OCI-LY7 (cell line): ENCODE measurements at regions not wholly inside any gene's neighbourhood (a gene's known extent, or its start where the extent isn't known, plus 50 kb on each side); places are given as distances from the start of the nearest gene placed in this dataset.

Experiments used
- CTCF ChIP-seq: fragments of 200-600 bp; sonication (generic); conservative IDR thresholded peaks from 2 replicates; pipeline ENCODE4 v1.5.1; 2014; ENCODE audit warnings: mild to moderate bottlenecking, antibody characterized with exemption, low read length, moderate library complexity, mixed read lengths
- EZH2phosphoT487 ChIP-seq: fragments of 200-600 bp; sonication (generic); IDR thresholded peaks from 2 replicates; pipeline ENCODE4 v1.6.1; 2018; ENCODE audit warnings: low read depth, borderline replicate concordance, mild to moderate bottlenecking, mixed run types, antibody characterized with exemption, low read length, moderate library complexity, mixed read lengths

- TF ChIP-seq CTCF (peak; percentile 75), EZH2phosphoT487 (no peak)
Observed at GRCh38 chr6:2505624-2506023, 245.1 kb downstream of the MYLK4 start.
